Mucosa of descending colon (tissue), 3 donors: ENCODE measurements at regions not wholly inside any gene's neighbourhood (a gene's known extent, or its start where the extent isn't known, plus 50 kb on each side); places are given as distances from the start of the nearest gene placed in this dataset.

Source experiments
- ATAC-seq: fragments of 200-7000 bp; cut with Tn5 transposase; one replicate; pipeline ENCODE4 v1.9.1; 2020; ENCODE audit warnings: mild to moderate bottlenecking, moderate library complexity
- DNase-seq, 3 donors: peaks; one replicate each; pipeline ENCODE4 v3.0.0-alpha.2; 2020
- H3K36me3 ChIP-seq: fragments of 200-600 bp; one replicate; pipeline ENCODE4 v1.8.0; 2021; ENCODE audit warnings: low read depth, mild to moderate bottlenecking
- H3K4me1 ChIP-seq: fragments of 200-600 bp; one replicate; pipeline ENCODE4 v1.8.0; 2021; ENCODE audit warnings: low read depth, mild to moderate bottlenecking
- H3K4me3 ChIP-seq: fragments of 200-600 bp; one replicate; pipeline ENCODE4 v1.8.0; 2021; ENCODE audit warnings: mild to moderate bottlenecking
- H3K9me3 ChIP-seq: fragments of 200-600 bp; one replicate; pipeline ENCODE4 v1.8.0; 2021; ENCODE audit warnings: mild to moderate bottlenecking
- intact Hi-C, 2 donors: fragments of 100-400 bp; cut with DNase I in 1 of 2; cut with micrococcal nuclease in 1 of 2; formaldehyde crosslinking; loops; one replicate each; pipeline versions ENCODE4 v1.11.0 to v1.11.1; 2022; cut with DNase I, micrococcal nuclease
- TF ChIP-seq, protein P1 (sequence below): fragments of 200-600 bp; IDR thresholded peaks from one replicate; pipeline ENCODE4 v1.8.0; 2022; ENCODE audit warnings: antibody characterized with exemption, mild to moderate bottlenecking
- donor health status: DM: no; HTN: no; CAD: no; lungs with moderate emphysema.
- donor health status: DM: no; HTN: no; CAD: no.
- donor health status: DM: no; HTN: yes; CAD: no.

DNA sequence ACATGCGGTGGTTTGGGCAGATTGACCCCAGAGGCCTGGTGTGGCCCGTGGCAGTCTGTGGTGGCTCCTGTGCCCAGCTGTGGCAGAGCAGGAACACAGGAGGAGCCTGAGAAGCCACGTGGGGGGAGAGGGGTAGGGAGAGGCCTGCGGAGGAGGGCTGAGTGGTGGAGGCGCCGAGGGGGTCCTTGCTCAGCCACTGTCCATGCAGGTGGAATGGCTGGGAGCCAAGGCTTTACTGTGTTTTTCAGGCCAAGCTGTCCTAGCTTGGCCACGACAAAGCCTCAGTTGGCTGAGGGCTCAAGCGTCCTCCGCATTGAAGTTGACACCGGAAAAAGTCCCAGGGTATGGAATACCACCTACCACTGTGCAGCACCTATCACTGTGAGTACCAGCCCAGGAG is 107.0 kb downstream of the VEGFA start:
- no peak for ATAC-seq
- no peak overlapping the region for H3K4me3 ChIP-seq

DNA sequence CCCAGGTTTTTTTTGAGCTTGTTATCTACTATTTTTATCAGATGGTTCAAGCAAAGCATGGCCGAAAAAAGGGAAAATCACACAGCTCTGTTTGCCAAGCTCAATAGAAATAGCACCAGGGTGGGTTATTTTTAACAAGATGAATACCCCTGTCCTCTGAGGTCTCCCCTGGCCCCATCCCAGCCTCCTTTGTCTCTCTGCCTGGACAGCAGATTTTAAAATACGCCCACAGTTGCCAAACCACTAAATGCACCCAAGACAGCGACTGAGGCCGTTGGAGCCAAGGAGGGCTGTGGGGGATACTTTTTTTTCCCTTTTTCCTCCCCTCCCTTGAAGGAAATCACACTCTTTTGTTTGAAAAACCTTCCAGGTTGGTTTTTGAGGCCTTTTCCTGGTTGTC is 106.6 kb downstream of the VEGFA start:
- Histone ChIP-seq H3K9me3 (no peaks in the 10 kb centered on the region), H3K4me1 (no peaks in the 10 kb centered on the region), H3K4me3 (no peak overlapping the region), H3K36me3 (no peaks in the 10 kb centered on the region)
- intact Hi-C loops, result no loop called here
- DNase-seq (no peak), ATAC-seq (no peak)
- TF ChIP-seq, protein P1, sequence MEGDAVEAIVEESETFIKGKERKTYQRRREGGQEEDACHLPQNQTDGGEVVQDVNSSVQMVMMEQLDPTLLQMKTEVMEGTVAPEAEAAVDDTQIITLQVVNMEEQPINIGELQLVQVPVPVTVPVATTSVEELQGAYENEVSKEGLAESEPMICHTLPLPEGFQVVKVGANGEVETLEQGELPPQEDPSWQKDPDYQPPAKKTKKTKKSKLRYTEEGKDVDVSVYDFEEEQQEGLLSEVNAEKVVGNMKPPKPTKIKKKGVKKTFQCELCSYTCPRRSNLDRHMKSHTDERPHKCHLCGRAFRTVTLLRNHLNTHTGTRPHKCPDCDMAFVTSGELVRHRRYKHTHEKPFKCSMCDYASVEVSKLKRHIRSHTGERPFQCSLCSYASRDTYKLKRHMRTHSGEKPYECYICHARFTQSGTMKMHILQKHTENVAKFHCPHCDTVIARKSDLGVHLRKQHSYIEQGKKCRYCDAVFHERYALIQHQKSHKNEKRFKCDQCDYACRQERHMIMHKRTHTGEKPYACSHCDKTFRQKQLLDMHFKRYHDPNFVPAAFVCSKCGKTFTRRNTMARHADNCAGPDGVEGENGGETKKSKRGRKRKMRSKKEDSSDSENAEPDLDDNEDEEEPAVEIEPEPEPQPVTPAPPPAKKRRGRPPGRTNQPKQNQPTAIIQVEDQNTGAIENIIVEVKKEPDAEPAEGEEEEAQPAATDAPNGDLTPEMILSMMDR, result no peak

More for the DNA sequence above, 107.0 kb downstream of the VEGFA start:
- Histone ChIP-seq H3K36me3 (no peaks in the 10 kb centered on the region), H3K9me3 (no peaks in the 10 kb centered on the region), H3K4me1 (no peaks in the 10 kb centered on the region)
- no peak for DNase-seq
- intact Hi-C loops, result no loop called here
- TF ChIP-seq, protein P1, result no peak

DNA sequence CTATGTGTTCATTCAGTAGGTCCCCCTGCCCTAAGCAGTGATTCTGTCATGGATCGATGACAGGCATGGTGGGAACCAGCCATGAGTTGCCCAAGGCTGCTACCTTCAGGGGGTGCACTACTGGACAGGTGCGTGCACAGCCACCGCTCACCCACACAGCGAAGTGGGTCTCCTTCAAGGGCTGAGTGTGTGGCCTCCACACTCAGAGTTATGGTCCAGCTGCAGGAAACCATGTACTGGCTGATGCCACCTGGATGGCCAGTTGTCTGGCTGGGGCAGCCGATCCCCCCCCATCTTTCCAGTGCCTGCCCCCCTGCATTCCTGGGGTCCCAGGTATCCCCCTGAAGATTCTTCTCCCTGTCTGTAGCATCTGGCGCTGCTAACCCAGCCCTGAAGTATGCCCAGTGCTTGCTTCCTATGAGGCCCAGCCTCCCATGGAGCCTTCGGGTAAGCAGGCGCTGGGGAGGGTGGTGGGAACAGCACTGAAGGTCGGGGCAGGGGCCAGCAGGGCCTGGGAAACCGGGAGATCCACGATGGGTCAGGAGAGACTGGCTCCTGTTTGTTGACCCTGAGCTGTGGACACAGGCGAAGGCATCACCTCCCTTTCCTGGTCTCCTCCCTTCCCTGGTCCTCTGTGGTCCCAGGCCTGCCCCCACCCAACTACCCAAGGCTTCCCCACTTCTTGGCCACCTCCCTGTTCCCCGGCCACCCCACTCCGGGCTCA is 106.0 kb downstream of the VEGFA start:
- DNase-seq (no peak), ATAC-seq (no peak)
- Histone ChIP-seq H3K4me1 (no peaks in the 10 kb centered on the region), H3K36me3 (no peaks in the 10 kb centered on the region), H3K9me3 (no peaks in the 10 kb centered on the region), H3K4me3 (no peak overlapping the region)
- intact Hi-C loops, result no loop called here
- TF ChIP-seq, protein P1, result no peak

DNA sequence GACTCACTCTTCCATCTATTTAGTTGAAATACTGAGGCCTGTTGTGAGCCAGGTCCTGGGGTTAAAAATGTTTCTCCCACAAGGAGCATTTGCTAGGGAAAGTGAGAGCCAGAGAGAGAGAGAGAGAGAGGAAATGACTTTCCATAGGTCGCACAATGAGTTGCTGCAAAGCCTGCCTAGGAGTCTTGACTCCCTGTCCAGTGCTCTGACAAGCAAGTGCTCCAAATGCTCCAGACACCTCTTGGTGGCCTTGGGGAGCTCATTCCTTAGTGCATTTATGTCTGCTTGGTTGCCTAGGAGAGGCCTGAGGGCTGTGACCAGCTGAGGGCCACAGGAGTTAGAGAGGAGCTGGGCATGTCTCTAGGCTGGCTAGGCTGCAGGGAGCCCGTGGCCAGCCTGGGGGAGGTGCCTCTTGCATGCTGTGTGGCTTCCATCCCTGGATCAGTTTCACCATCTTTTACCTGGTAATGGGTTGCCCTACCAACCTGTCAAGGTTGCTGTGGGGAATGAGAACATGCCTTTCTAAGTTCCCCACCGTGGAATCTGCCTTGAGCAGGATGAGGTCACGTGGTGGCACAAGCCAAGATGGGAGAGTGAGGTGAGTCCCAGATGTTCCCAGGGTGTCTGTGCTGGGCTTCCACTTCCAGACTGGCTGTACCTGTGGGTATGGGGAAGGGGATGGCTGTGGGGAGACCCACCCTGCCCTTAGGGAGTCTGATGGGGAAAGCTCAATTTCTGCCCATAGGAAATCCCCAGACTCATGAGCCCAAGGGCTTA is 105.0 kb downstream of the VEGFA start:
- no peaks in the 10 kb centered on the region for H3K9me3 ChIP-seq
- TF ChIP-seq, protein P1, result no peak
- H3K36me3 ChIP-seq, result no peaks in the 10 kb centered on the region
- ATAC-seq (no peak), DNase-seq (no peak)
- H3K4me3 ChIP-seq, result no peak overlapping the region
- intact Hi-C loops, result no loop called here
- no peaks in the 10 kb centered on the region for H3K4me1 ChIP-seq

DNA sequence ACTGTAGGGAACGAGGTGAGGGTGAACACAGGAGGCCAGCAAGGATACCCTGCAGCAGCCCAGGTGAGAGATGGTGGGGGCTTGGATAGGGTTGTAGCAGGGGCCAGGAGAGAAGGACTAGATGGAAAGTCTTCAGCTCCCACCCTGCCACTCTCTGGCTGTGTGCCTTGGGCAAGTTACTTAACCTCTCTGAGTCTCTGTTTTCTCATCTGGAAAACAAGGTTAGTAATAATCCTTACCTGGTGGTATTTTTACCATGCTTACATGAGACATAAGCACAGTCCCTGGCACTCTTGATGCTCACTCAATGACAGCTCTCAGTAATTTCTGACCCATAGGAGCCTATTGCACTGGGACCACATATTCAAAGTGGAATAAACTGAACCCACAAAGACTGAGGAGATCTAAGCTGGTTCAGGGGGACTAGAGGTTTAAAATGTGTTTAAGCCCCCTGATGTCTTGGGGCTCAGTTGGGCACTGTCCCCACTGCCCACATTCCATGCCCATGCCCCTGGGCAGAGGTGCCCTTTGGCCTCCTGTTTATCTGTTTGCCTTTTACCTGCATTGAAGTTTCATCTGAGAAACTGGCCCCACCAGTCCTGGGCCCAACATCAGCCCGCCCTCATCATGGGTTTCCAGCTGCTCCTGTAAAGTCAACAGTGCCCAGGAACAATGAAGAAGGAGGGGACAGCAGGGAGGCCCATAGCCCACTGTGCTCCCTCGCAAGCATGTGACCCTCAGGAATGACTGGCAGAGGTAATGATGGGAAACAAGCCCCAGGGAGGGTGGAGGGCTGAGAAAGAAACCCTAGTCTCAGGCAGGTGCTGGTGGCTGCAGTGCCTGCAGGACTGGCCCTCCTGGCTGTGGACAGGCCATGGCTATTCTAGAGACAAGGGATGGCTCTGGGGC is 104.0 kb downstream of the VEGFA start:
- no peaks in the 10 kb centered on the region for H3K9me3 ChIP-seq
- DNase-seq (peak in 2 of 3 donors; percentile 60 to 64), ATAC-seq (peak; percentile 86)
- no peak overlapping the region for H3K4me3 ChIP-seq
- intact Hi-C loops, result no loop called here
- H3K36me3 ChIP-seq, result no peaks in the 10 kb centered on the region
- TF ChIP-seq, protein P1, result no peak
- no peaks in the 10 kb centered on the region for H3K4me1 ChIP-seq
